ENCODE measurements at regions not wholly inside any gene's neighbourhood (a gene's known extent, or its start where the extent isn't known, plus 50 kb on each side); places are given as distances from the start of the nearest gene placed in this dataset.

- 92% methylated on average over 1 of the region's 1 CpG; no CpG with 5 or more reads in 1 of the 2 experiments for WGBS, 2 experiments (ENCODE audit: extremely low coverage in 1 of 2, insufficient coverage in 1 of 2, insufficient read length in 1 of 2, insufficient replicate concordance in 2 of 2, low coverage in 1 of 2, low lambda C conversion rate in 2 of 2, missing lambda C conversion rate in 1 of 2)
- no peak overlapping the region for H2AK5ac ChIP-seq (ENCODE audit: low read depth, low read length)
- H2AFZ ChIP-seq (ENCODE audit: low read length) = no peak overlapping the region; the same call in 1 of the 2 replicates
- H3K4me2 ChIP-seq (ENCODE audit: insufficient read depth in 1 of 2, low read depth in 2 of 2, low read length in 2 of 2) = no peak overlapping the region
- H2BK120ac ChIP-seq (replicated peaks; ENCODE audit: low read depth, low read length) = no peak overlapping the region
- no peak overlapping the region for H3K27ac ChIP-seq (ENCODE audit: low read depth, low read length)
- no peak overlapping the region for H3K9ac ChIP-seq (replicated peaks in 1 of 4; ENCODE audit: extremely low read depth in 1 of 4, low read depth in 3 of 4, low read length in 3 of 4)
- no peaks in the 10 kb centered on the region for H3K79me1 ChIP-seq (ENCODE audit: low read depth, low read length)
- no peak overlapping the region for H2BK5ac ChIP-seq (ENCODE audit: low read depth, low read length)
- FAIRE-seq = no peak
- H3K14ac ChIP-seq (ENCODE audit: insufficient read length) = no peak overlapping the region
- H3K9me3 ChIP-seq (ENCODE audit: insufficient read depth in 2 of 2, low read depth in 1 of 2, low read length in 1 of 2) = no peaks in the 10 kb centered on the region
- no peak overlapping the region for H4K5ac ChIP-seq (ENCODE audit: insufficient read length, low read depth, low read length)
- H3K27me3 ChIP-seq (replicated peaks in 1 of 4; ENCODE audit: control insufficient read depth in 3 of 4, extremely low read depth in 1 of 4, insufficient read depth in 3 of 4, low read length in 3 of 4) = no peaks in the 10 kb centered on the region
- H2BK20ac ChIP-seq (ENCODE audit: low read length) = no peak overlapping the region
- H2BK15ac ChIP-seq (ENCODE audit: low read length) = no peak overlapping the region
- no peaks in the 10 kb centered on the region for H3K36me3 ChIP-seq (ENCODE audit: control insufficient read depth in 2 of 4, insufficient read depth in 4 of 4, low read length in 3 of 4)
- no peak overlapping the region for H3K4me3 ChIP-seq (ENCODE audit: extremely low read depth in 1 of 4, insufficient read depth in 2 of 4, low read depth in 3 of 4, low read length in 4 of 4)
- H3K18ac ChIP-seq (ENCODE audit: extremely low read depth, low read length) = no peak overlapping the region
- H3K4me1 ChIP-seq (replicated peaks in 1 of 4; ENCODE audit: control insufficient read depth in 3 of 4, insufficient read depth in 4 of 4, low read length in 3 of 4) = no peaks in the 10 kb centered on the region
- no peak overlapping the region for H3K4ac ChIP-seq (replicated peaks; ENCODE audit: insufficient read length, low read depth, low read length)
- no peak overlapping the region for H3K23ac ChIP-seq (ENCODE audit: insufficient read length)
- no peak overlapping the region for H4K91ac ChIP-seq (replicated peaks; ENCODE audit: insufficient read length, low read length)
- H3K23me2 ChIP-seq (ENCODE audit: low read depth, low read length) = no peaks in the 10 kb centered on the region
- DNase-seq (ENCODE audit: low read depth in 1 of 2, low spot score in 2 of 2) = no peak
- no peak overlapping the region for H4K8ac ChIP-seq (ENCODE audit: extremely low read depth, insufficient read depth, low read length)
- no peaks in the 10 kb centered on the region for H3K79me2 ChIP-seq (ENCODE audit: control insufficient read depth in 1 of 2, insufficient read depth in 2 of 2, low read length in 2 of 2)
- H4K20me1 ChIP-seq (replicated peaks in 1 of 2; ENCODE audit: control insufficient read depth in 1 of 2, insufficient read depth in 2 of 2, low read length in 2 of 2) = no peaks in the 10 kb centered on the region
- ChIA-PET POLR2A (ENCODE audit: partially characterized antibody) (no interaction called here), CTCF (ENCODE audit: partially characterized antibody) (interaction anchor here (0.7 kb wide), 1 partner anchor 41 kb away, joined by 4 read pairs; no protein-coding TSS in a partner anchor)
- no peak overlapping the region for H2BK12ac ChIP-seq (ENCODE audit: low read depth, low read length)
- no peak overlapping the region for H3K56ac ChIP-seq (replicated peaks; ENCODE audit: insufficient read length, low read depth, low read length)
- TF ChIP-seq RFX5 (IDR thresholded peaks at IDR 0.05; ENCODE audit: borderline replicate concordance, low read depth, low read length) = no peak
- no peak for TF ChIP-seq PHF8 (conservative IDR thresholded peaks at IDR 0.05; ENCODE audit: low read depth, low read length)
- TF ChIP-seq JUND (IDR thresholded peaks at IDR 0.05; ENCODE audit: low read length) = no peak
- TF ChIP-seq POU5F1 (IDR thresholded peaks at IDR 0.05; ENCODE audit: low read depth, low read length) = no peak
- TF ChIP-seq NRF1 (IDR thresholded peaks at IDR 0.05; ENCODE audit: low read depth, low read length) = no peak
- no peak for TF ChIP-seq KDM5A (IDR thresholded peaks at IDR 0.05; ENCODE audit: low read length)
- no peak for TF ChIP-seq SUZ12 (IDR thresholded peaks at IDR 0.05; ENCODE audit: low read length)
- no peak for TF ChIP-seq ATF2 (IDR thresholded peaks at IDR 0.05; ENCODE audit: low read length)
- TF ChIP-seq FOSL1 (IDR thresholded peaks at IDR 0.05; ENCODE audit: insufficient read depth, low read depth, low read length) = no peak
- no peak for TF ChIP-seq CBX5 (IDR thresholded peaks at IDR 0.05; ENCODE audit: low read depth, low read length)
- TF ChIP-seq SIN3A (conservative IDR thresholded peaks at IDR 0.05 in 1 of 2, IDR thresholded peaks at IDR 0.05 in 1 of 2; ENCODE audit: low read depth in 1 of 2, low read length in 2 of 2) = no peak
- no peak for TF ChIP-seq HDAC6 (IDR thresholded peaks at IDR 0.05; ENCODE audit: low read depth, low read length)
- no peak for TF ChIP-seq KDM1A (IDR thresholded peaks at IDR 0.05; ENCODE audit: borderline replicate concordance, low read length)
Measured at GRCh38 chr11:81432333-81432732, 1301.3 kb downstream of the FAM181B start.

Data from H1 (cell line).